ENCODE measurements at regions not wholly inside any gene's neighbourhood (a gene's known extent, or its start where the extent isn't known, plus 50 kb on each side); places are given as distances from the start of the nearest gene placed in this dataset.

- no peak for DNase-seq
- Histone ChIP-seq H3K4me3 (no peak overlapping the region), H3K36me3 (replicated peaks in 1 of 2) (no peaks in the 10 kb centered on the region), H3K27ac (no peak overlapping the region), H3K27me3 (no peaks in the 10 kb centered on the region), H3K4me1 (replicated peaks in 1 of 2) (no peaks in the 10 kb centered on the region), H3K9me3 (replicated peaks in 1 of 3) (no peaks in the 10 kb centered on the region)
- 58 to 72% (median 66%) methylated on average over 3 of the region's 3 CpGs for WGBS, 4 donors
- intact Hi-C loops (cut with DNase I), result loop anchor here (10.0 kb wide), 1 partner anchor 58 kb away; no protein-coding TSS in a partner anchor
- no peak for TF ChIP-seq CTCF (IDR thresholded peaks at IDR 0.05)
- no peak for TF ChIP-seq POLR2A (IDR thresholded peaks at IDR 0.05)
Observed at GRCh38 chr6:167226383-167226685, 64.8 kb upstream of the UNC93A start.

GRCh38 chr6:167226791-167227190, 64.3 kb upstream of the UNC93A start:
- no peak for DNase-seq
- Histone ChIP-seq H3K4me1 (replicated peaks in 1 of 2) (no peaks in the 10 kb centered on the region), H3K27me3 (no peaks in the 10 kb centered on the region), H3K4me3 (no peak overlapping the region), H3K36me3 (replicated peaks in 1 of 2) (no peaks in the 10 kb centered on the region), H3K9me3 (replicated peaks in 1 of 3) (no peaks in the 10 kb centered on the region), H3K27ac (no peak overlapping the region)
- intact Hi-C loops (cut with DNase I), result loop anchor here (10.0 kb wide), 1 partner anchor 58 kb away; no protein-coding TSS in a partner anchor
- 75 to 84% (median 76%) methylated on average over 9 of the region's 9 CpGs for WGBS, 4 donors
- TF ChIP-seq POLR2A (IDR thresholded peaks at IDR 0.05) (no peak), CTCF (IDR thresholded peaks at IDR 0.05) (no peak)

GRCh38 chr6:167227984-167228383, 63.1 kb upstream of the UNC93A start:
- no peak for DNase-seq
- Histone ChIP-seq H3K4me1 (replicated peaks in 1 of 2) (no peaks in the 10 kb centered on the region), H3K27me3 (peaks cover 4% of the 10 kb centered on the region), H3K27ac (no peak overlapping the region), H3K36me3 (replicated peaks in 1 of 2) (no peaks in the 10 kb centered on the region), H3K4me3 (no peak overlapping the region), H3K9me3 (replicated peaks in 1 of 3) (no peaks in the 10 kb centered on the region)
- intact Hi-C loops (cut with DNase I), result loop anchor here (10.0 kb wide), 1 partner anchor 57 kb away; no protein-coding TSS in a partner anchor
- TF ChIP-seq CTCF (IDR thresholded peaks at IDR 0.05) (no peak), POLR2A (IDR thresholded peaks at IDR 0.05) (no peak)
- 73 to 78% (median 75%) methylated on average over 6 to 7 of the region's 7 CpGs for WGBS, 4 donors

- no peaks in the 10 kb centered on the region for H3K9me3 ChIP-seq (replicated peaks in 1 of 3)
- intact Hi-C loops (cut with DNase I), result loop anchor here (10.0 kb wide), 1 partner anchor 55 kb away; no protein-coding TSS in a partner anchor
Observed at GRCh38 chr6:167229586-167229985, 61.5 kb upstream of the UNC93A start.

More at GRCh38 chr6:167229586-167229985, 61.5 kb upstream of the UNC93A start:
- no peak for TF ChIP-seq CTCF (IDR thresholded peaks at IDR 0.05)
- TF ChIP-seq POLR2A (IDR thresholded peaks at IDR 0.05), result no peak
- Histone ChIP-seq H3K36me3 (replicated peaks in 1 of 2) (no peaks in the 10 kb centered on the region), H3K27me3 (peaks cover 6% of the 10 kb centered on the region), H3K4me1 (replicated peaks in 1 of 2) (no peaks in the 10 kb centered on the region), H3K27ac (no peak overlapping the region), H3K4me3 (no peak overlapping the region)
- DNase-seq, result no peak
- WGBS, 4 donors, result 48 to 61% (median 55%) methylated on average over 4 of the region's 4 CpGs
